ENCODE measurements at regions not wholly inside any gene's neighbourhood (a gene's known extent, or its start where the extent isn't known, plus 50 kb on each side); places are given as distances from the start of the nearest gene placed in this dataset.
"Not testable (repeated sequence)": the region's sequence is repeated elsewhere in the genome, so short reads cannot be mapped to it uniquely, and the experiment has no call there.

DNA sequence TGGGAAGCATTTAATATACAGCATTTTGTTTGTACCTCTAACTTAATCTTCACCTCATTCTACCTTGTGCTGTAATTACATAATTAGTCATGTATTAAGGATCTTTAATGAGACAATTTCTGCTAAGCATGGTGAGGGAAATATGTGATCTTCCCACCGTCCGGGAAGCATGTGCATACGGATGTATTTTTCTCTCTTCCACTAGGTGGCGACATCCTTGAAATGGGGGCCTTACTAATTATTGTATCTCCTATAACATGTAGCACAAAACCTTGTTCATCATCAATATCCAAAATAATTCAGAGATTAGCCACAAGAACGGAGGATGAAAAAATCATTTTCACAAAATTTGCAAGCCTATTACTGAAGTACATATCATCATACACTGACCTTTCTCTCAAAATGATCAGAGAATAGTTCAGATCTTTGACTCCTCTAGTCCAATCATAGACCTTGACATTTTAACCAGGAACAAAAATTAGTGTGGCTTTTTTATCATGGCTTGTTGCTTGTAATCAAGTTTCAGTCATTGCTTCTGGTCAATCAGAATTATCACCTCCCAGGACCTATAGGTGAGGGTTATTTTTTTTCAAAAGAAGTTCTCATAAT, 148.9 kb upstream of the GBE1 start:
- peak; percentile 33 for DNase-seq (ENCODE audit: low spot score)

DNA sequence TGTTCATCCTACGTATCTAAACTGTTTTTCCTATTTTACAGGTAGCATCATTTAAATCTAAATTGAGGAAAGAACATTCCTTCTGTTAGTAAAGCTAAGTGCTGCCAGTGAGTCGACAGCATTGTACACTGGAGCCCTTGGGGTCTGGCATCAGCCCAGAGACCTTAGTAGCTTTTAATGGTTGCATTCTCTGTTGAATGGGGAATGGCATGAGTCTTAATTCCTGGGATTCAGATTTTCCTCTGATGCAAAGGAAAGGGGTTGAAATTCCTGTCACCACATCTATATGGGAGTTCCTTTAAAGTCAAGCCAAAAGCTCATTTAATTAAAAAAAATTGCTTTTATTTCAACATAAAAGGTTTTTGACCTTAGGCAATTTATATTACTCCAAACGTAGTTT, 148.4 kb upstream of the GBE1 start:
- DNase-seq (ENCODE audit: low spot score): no peak

DNA sequence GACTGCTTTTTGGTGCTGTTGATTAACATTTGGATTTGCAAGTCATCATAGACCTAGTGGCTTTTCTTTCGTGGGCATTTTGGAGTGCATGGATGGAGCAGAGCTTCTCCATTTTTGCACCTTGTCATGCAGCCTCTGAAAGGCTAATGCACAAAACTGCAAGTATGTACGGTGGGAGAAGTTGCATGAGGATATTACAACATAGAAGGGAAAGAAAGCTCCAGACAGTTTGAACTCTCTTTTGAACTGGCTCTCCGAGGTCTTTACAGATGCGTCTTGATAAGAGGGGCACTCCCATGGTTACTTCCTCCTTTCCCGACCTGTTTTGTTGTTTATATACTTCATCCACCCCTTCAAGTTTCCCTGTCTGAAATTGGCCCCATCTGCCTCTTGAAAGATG, 147.1 kb upstream of the GBE1 start:
- DNase-seq (ENCODE audit: low spot score): no peak

DNA sequence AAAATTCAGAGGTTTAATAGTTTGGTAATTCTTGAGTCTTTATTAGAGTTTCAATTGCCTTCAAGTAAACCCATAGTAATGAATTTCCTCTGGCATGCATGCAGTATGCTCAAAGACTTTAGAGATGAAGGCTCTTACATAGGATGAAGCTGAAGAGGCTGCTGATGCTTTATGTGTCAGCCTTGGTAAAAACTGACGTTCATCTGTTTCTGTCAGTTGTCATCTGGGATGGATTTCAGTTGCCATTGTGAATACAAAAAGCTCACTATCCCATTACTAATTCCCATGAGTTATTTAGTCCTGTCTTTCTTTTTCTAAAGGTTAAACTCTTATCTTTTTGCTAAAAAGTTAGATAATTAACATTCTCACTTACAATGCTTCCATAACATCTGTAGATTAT, 136.9 kb upstream of the GBE1 start:
- no peak for DNase-seq (ENCODE audit: low spot score)

DNA sequence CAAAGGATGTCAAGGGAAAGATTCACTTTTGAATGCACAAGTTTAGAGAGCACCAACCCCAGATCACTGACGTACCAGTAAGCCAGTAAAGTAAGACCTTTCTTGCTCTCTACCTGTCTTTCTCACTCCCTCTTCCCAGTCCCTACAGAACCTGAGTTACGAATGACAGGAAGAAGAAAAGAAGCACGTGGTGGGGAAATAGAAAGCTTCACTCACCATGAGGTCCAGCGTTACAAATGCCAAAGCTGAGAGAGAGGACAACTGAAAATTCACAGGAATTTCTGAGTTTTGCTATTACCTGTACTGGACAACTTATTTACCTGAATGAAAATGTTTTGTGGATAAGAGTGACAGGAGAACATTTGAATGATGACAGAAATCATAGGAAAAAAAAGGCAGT, 133.2 kb upstream of the GBE1 start:
- DNase-seq (ENCODE audit: low spot score): no peak

DNA sequence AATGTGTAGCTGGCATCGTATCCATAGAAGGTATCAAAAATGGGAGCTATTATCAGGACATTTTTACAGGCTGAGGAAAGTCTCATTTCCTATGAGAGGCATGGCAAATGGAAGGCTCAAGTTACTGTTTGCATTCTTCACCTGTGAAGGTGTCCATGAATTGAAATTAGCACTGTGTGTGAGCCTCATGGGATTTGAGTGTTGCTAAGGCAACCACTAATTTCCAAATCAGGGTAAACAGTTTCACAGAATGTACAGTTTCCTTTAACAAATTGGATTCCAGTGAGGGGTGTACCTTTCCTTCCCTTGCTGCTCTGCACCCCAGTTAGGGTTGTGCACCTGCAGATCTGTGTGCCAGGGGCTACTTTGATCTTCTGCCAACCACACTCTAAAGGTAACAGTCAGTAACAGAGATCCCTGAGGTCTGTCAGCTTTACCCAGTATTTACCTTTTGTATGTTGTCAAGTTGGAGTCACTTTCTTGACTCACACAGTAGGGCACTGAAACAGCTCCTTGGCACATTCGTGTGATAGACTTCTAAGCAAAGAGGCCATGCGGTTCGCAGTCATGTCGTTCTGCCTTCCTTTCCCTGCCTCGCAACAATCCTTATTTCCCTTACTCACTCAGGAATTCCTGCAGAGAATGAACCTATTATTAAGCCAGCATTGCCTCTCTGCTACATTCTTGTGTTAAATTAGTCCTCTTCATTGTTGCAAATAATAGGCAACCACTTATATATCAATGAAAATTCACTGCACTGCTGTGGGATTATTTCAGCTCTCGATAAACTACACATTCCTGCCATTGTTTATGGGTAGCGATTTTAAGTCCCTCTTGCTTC, 129.8 kb upstream of the GBE1 start:
- no peak for DNase-seq (ENCODE audit: low spot score)

DNA sequence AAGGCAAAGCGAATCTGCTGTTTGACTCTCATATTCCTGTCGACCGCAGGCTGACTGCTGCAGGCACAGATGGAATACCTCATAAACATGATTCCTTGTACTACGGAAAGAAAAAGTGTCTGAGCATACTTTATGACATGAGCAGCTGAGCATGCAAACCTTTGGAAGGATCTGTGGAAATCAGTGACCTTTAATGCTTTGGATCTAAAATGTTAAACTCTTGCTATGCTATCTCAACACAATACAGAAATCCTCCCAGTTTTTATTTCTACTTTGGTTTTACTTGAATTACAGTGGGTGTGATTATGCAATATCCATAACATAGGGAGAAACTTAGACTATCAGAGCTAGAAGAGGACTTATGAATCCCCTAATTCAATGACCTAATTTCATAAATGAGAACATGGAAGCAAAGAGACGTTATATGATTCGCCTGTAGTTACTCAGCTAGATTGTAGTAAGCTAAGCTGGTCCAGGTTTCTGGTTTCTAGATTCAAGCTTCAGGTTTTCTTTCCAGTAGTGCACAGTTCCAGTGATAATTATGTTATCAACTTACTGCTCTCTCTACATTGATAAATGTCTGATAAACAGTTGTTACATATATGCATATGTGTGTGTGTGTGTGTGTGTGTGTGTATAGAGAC, 127.6 kb upstream of the GBE1 start:
- DNase-seq (ENCODE audit: low spot score): no peak

DNA sequence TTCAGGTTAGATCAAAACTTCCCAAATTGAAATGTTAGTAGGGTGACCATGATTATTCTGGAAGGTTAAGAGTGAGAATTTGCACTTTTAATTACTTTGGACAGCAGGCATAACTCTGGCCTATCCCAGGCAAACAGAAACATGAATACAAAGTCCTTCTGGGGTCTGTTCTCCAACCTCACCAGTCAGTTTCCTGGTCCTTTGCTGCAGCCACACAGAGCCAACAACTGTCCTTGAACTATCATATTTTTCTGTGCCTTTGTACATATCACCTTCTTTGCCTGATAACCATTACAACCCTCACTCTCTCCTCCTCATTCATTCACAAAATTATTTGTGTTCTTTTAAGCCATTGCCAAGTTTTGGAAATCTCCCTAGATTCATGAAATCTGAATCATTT, 126.0 kb upstream of the GBE1 start:
- no peak for DNase-seq (ENCODE audit: low spot score)

DNA sequence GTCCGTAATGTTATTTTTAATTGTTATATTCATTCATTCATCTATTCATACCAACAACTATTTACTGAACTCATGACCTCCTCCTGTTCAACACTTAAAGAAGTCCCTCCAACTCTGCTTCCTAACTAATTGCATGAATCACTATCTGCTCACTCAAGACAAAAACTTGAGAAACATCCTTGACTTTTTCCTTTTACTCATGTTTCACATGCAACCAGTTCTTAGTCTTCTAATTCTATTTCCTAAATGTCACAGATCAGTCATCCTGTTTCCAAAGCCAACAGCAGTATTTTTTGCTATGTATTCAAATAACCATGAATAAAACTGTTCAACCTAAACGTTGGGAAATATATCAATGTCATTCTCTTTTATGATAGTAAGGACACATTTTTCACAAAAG, 124.6 kb upstream of the GBE1 start:
- DNase-seq (ENCODE audit: low spot score): no peak

DNA sequence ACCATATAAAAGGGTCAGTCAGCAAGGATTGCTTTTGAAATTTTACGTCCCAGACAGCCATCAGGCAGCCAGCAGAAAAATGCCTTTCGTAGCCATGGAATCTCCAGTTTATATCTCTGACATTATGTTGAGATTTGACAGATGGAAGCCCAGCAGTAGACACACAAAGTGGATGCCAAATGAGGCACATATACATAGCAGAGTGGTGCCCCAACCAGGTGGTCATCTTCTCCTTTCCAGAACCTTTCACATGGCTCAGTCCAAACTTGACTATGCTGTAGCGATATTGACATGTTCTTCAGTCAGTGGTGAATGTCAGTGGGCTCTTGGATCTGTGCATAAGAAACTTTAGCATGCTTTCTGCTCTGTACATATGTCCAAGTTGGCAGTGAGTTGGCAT, 123.3 kb upstream of the GBE1 start:
- DNase-seq (ENCODE audit: low spot score): peak; percentile 48

DNA sequence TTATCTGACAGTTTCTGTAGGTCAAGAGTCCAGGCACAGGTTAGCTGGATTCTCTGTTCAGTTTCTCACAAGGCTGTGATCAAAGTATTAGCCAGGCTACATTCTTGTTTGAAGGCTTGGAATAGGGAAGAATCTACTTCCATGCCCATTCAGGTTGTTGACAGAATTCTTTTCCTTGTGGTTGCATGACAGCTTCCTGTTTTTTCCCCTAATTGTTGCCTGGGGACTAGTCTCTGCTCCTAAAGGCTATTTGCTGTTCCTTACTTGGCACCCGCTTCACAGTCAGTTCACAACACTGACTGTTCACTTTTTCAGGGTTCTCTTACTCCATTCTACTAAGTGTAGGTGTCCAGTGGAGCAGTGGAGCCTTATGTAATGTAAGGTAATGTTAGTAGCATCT, 115.4 kb upstream of the GBE1 start:
- no peak for DNase-seq (ENCODE audit: low spot score)

DNA sequence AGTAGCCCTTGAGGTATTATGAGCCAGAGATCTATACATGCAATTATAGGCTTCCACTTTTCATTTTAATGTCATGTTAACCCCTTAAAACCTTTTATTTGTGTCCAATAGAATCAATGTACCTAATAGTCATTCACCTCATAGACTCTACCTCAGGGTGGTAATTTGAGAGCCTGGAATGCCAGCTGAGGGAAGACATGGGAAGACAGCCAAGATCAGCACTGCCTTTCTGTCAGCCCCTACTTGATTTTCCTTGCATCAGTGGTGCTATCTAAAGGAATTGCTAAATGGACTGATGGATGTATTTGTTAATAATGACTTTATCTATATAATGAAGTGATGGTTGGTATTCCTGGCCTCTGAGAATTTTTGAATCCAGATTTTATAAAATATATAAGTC, 113.3 kb upstream of the GBE1 start:
- DNase-seq (ENCODE audit: low spot score): no peak

DNA sequence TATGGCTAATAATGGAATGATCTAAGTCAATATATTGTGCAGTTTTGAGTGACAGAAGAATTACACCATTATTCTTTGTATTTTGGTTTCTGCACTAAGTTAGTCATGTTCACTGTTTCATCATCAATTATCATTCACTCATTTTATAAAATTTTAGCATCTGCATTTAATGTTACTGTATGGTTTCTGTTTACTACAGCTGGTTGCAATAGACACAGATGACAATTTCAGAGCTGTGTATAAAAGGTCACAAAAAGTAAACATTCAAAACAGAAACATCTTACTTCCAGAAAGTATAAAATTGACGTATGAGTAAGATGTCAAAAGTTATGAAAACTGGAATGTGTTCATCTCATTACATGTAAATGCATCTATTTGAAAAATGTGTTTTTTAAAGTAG, 111.1 kb upstream of the GBE1 start:
- no peak for DNase-seq (ENCODE audit: low spot score)

DNA sequence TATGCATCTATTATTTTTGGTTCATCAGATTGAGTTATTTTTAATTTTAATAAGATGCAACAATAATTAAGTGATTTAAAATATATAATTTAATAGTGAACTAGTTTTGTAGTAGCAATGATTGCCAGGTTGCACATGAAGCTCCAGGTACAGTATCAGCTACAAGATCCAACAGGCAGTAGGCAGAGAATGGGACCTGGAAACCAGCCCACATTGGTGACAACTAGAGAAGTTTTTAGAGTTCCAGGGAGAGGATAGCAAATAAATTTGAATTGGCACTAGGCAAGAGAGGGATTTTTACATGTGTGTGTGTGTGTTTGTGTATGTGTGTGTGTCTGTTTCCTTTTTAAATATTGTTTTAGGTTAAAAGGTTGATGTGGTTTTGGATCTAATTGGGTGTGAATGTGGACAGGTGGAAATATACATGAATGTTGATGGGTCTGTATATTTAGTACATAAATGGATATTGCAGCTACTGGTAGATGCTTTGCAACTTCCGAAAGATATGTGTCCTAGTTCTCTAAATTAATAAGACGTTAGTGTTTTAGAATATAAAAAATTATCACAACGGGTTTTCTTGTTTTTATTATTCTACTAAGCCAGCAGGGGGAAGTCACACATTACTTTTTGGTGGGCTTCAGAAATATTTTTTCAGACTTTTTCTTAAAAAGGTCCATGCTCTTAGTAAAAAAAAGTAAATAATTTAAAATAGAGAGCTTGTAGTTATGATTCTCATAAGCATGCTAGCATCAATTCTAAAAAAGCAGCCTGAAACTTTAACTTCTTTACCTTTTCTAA, 110.1 kb upstream of the GBE1 start:
- no peak for DNase-seq (ENCODE audit: low spot score)

DNA sequence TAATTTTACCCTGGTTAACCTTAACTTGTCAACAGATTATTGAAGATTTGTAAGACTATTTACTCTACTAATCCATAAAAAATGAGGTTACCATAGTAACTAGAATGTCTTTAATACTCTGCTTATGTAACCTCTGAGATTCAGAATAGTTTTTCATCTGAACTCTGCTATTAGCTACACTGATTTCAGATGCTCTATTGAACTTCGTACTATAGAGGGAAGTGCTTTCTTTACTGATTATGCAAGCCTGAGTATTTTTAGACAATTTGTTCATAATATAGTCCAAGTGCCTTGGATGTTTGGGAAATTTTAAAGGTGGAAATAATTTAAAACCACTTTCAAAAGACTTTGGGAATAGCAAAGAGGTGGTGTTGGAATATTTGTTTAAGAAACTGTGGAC, 107.9 kb upstream of the GBE1 start:
- DNase-seq (ENCODE audit: low spot score): no peak

DNA sequence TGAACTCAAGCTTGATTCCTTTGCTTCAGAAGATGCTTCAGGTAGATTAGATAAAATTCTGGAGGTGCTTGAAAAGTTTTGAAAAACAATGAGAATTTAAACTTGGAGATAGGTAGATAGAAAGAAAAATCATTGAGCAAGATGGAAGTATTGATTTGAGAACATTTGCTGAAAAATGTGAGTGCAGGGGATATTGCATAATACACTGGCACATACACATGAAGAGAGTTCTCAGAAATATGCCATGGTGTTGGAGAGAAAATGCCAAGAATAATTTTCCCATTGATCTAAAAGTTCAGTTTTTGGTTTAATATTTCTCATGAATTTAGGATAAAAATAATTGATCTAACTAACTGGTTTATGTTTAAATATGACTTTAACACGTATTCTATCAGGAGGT, 107.2 kb upstream of the GBE1 start:
- DNase-seq (ENCODE audit: low spot score): no peak

DNA sequence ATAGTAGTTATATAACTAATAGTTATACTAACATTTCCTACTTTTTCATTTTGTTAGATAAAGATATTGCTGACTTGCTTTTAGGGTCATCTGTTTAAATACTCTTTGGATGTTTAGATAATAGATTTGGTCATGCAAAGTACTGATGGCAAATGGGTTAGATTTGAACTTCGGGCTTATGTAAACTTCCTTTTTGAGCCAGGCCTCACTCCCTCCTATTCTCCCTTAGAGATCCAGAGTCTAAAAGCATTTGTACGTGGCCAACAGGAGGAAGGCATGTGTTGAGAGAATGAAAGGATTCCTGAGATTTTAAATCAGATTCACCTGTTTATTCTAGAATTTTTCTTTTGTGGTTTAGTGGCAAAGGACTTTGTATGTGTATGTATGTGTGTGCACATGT, 106.4 kb upstream of the GBE1 start:
- no peak for DNase-seq (ENCODE audit: low spot score)

DNA sequence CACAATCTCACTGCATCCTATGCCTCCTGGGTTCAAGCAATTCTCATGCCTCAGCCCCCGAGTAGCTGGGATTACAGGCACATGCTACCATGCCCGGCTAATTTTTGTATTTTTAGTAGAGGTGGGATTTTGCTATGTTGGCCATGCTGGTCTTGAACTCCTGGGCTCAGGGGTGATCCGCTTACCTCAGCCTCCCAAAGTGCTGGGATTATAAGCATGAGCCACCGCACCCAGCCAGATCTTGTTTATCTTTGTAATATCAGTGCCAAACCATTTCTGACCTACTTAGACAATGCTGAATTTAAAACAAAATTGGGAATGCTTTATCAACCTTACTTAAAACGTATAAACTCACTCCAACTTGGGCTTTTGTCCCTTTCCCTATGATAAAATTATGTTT, 103.7 kb upstream of the GBE1 start:
- DNase-seq (ENCODE audit: low spot score): not testable (repeated sequence)

DNA sequence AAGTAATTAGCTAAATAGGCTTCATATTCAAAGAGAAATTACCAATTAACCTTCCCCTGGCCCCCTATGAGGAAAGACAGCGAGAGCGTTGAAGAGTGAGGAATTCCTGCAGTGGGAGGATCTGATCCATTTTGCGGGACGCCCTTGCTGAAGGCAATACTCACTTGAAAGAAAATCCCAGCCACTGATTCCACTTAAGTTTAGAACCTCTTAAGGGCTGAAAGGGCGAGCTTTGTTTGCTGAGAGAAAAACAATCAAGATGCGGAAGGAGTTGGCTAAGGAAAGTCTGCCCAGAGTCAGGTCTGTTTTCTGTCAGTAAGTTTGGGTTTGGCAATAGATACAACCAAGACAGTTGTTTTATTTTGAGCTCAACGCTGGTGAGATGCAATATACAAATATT, 102.8 kb upstream of the GBE1 start:
- no peak for DNase-seq (ENCODE audit: low spot score)

DNA sequence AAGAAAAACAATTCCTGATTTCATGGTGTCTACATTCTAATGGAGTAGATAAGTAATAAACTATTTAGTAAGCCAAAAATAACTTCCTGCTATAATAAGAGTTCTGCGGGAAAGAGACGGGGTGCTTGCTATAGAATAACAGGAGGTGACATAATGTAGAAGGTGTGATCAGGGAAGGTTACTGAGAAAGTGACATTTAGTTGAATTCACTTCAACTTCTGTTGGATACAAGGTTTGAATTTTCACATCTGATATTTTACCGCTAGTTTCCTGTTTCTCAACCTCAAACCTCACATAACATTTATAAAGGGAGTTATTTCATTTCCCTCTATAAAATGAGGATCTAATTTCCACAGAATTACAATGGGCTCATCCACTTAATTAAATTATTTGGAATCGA, 102.3 kb upstream of the GBE1 start:
- no peak for DNase-seq (ENCODE audit: low spot score)

DNA sequence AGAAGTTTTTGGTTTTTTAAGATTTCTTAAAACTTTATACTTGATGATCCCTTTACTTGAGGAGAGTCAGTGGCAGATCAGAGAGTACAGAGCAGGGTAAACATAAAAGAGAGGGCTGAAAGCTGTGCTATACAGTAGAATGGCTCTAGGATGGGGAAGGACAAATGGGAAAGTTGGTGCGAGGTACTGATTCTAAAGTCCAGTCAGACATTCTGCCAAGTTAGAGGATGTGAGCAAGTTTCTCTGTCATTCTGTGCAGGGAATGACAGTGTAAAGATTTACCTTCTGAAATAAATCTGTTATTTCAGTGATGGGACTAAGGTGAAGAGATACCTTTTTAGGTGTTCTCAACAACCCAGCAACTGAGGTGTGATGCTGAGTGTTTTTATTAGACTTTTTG, 100.1 kb upstream of the GBE1 start:
- DNase-seq (ENCODE audit: low spot score): no peak

DNA sequence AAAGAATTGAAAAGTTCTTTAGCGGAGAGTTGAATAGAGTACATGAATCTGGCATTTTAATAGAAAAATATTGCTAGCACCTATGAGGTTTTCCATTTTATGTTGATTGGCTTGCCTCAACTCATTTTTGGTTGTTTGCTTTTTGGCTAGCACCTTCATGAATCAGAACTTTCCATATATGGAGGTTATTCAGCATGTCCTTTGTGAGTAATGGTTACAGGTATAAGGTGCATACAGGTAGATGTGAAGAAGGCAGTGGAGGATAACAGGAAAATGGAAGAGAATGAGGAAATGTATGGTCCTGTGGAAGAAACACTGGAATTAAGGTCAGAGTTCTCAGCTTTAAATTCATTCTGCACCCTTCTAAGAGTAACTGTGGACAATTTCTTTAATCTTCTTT, 98.1 kb upstream of the GBE1 start:
- DNase-seq (ENCODE audit: low spot score): no peak

DNA sequence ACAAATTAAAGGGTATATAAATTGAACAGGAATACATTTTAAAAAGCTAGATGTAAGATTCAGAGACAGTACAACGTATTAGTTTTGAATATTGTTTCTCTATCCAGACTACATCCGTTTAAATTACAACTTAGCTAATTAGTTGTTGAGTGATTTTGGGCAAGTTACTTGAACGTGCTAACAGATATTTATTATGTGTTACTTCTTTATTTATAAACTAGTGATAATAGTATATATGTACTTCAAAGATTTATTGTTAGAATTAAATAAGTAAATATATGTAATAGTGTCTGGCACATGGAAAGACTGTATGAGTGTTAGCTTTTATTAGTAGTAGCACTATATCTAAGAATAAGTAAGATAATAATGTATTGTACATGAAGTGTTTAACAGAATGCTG, 92.0 kb upstream of the GBE1 start:
- DNase-seq (ENCODE audit: low spot score): no peak
